ENCODE measurements at regions not wholly inside any gene's neighbourhood (a gene's known extent, or its start where the extent isn't known, plus 50 kb on each side); places are given as distances from the start of the nearest gene placed in this dataset.
"Not testable (repeated sequence)": the region's sequence is repeated elsewhere in the genome, so short reads cannot be mapped to it uniquely, and the experiment has no call there.

GRCh38 chr10:46749470-46749869, 161.8 kb upstream of the PTPN20 start:
- H3K27me3 ChIP-seq (ENCODE audit: control insufficient read depth in 2 of 2, insufficient read depth in 2 of 2, low read length in 2 of 2); H3K9ac ChIP-seq (ENCODE audit: insufficient read depth in 1 of 2, low read depth in 2 of 2, low read length in 2 of 2); H3K79me2 ChIP-seq (ENCODE audit: control insufficient read depth, insufficient read depth, low read length); FAIRE-seq; H3K36me3 ChIP-seq (ENCODE audit: control insufficient read depth, insufficient read depth, low read length); H3K9me1 ChIP-seq (ENCODE audit: control insufficient read depth, insufficient read depth, low read length); POLR2A ChIA-PET; intact Hi-C loops (cut with micrococcal nuclease); BruUV-seq (replicated peaks); H2AFZ ChIP-seq (ENCODE audit: low read depth, low read length); H4K20me1 ChIP-seq (replicated peaks; ENCODE audit: control insufficient read depth, insufficient read depth, low read length); ATAC-seq; CTCF ChIA-PET (ENCODE audit: low intra/inter-chr PET ratio); H3K9me3 ChIP-seq (replicated peaks; ENCODE audit: control insufficient read depth, insufficient read depth, low read depth, low read length); H3K4me3 ChIP-seq; H3K4me2 ChIP-seq (ENCODE audit: insufficient read depth, low read length); DNase-seq (ENCODE audit: extremely low read depth in 1 of 4, low spot score in 3 of 4); H3K27ac ChIP-seq (ENCODE audit: extremely low read depth, low read depth, low read length); H3K4me1 ChIP-seq (replicated peaks in 1 of 2; ENCODE audit: control insufficient read depth in 2 of 2, insufficient read depth in 2 of 2, low read length in 2 of 2): not testable (repeated sequence)
- 0 out of 2 replicates have a peak, but pooled peaks have one; percentile 11 for TF ChIP-seq ZNF316 (IDR thresholded peaks at IDR 0.05)
- 10% methylated on average over 1 of the region's 2 CpGs for WGBS (ENCODE audit: insufficient coverage, low coverage, missing lambda C conversion rate)
- in situ Hi-C loops (cut with MboI) = loop anchor here (5.0 kb wide), 1 partner anchor 843 kb away; no protein-coding TSS in a partner anchor

GRCh38 chr10:46753763-46754162, 157.5 kb upstream of the PTPN20 start:
- WGBS (ENCODE audit: insufficient coverage, low coverage, missing lambda C conversion rate) = 0% methylated on average over 4 of the region's 5 CpGs
- not testable (repeated sequence) for FAIRE-seq

GRCh38 chr10:46761471-46761870, 149.8 kb upstream of the PTPN20 start:
- BruUV-seq (replicated peaks); DNase-seq (ENCODE audit: extremely low read depth in 1 of 4, low spot score in 3 of 4); intact Hi-C loops (cut with micrococcal nuclease); H3K36me3 ChIP-seq (ENCODE audit: control insufficient read depth, insufficient read depth, low read length); H3K4me3 ChIP-seq; H3K27ac ChIP-seq (ENCODE audit: extremely low read depth, low read depth, low read length); CTCF ChIA-PET (ENCODE audit: low intra/inter-chr PET ratio); H3K79me2 ChIP-seq (ENCODE audit: control insufficient read depth, insufficient read depth, low read length); H3K4me2 ChIP-seq (ENCODE audit: insufficient read depth, low read length); H3K9me3 ChIP-seq (replicated peaks; ENCODE audit: control insufficient read depth, insufficient read depth, low read depth, low read length); H3K4me1 ChIP-seq (replicated peaks in 1 of 2; ENCODE audit: control insufficient read depth in 2 of 2, insufficient read depth in 2 of 2, low read length in 2 of 2); H3K9me1 ChIP-seq (ENCODE audit: control insufficient read depth, insufficient read depth, low read length); H4K20me1 ChIP-seq (replicated peaks; ENCODE audit: control insufficient read depth, insufficient read depth, low read length); in situ Hi-C loops (cut with MboI); FAIRE-seq; H2AFZ ChIP-seq (ENCODE audit: low read depth, low read length); H3K9ac ChIP-seq (ENCODE audit: insufficient read depth in 1 of 2, low read depth in 2 of 2, low read length in 2 of 2); H3K27me3 ChIP-seq (ENCODE audit: control insufficient read depth in 2 of 2, insufficient read depth in 2 of 2, low read length in 2 of 2); ATAC-seq; POLR2A ChIA-PET: not testable (repeated sequence)

More at GRCh38 chr10:46753763-46754162, 157.5 kb upstream of the PTPN20 start:
- H3K4me2 ChIP-seq (ENCODE audit: insufficient read depth, low read length); H3K9me3 ChIP-seq (replicated peaks; ENCODE audit: control insufficient read depth, insufficient read depth, low read depth, low read length); H3K36me3 ChIP-seq (ENCODE audit: control insufficient read depth, insufficient read depth, low read length); H3K4me3 ChIP-seq; BruUV-seq (replicated peaks); H3K27ac ChIP-seq (ENCODE audit: extremely low read depth, low read depth, low read length); in situ Hi-C loops (cut with MboI); H3K79me2 ChIP-seq (ENCODE audit: control insufficient read depth, insufficient read depth, low read length); H2AFZ ChIP-seq (ENCODE audit: low read depth, low read length); CTCF ChIA-PET (ENCODE audit: low intra/inter-chr PET ratio); H4K20me1 ChIP-seq (replicated peaks; ENCODE audit: control insufficient read depth, insufficient read depth, low read length); POLR2A ChIA-PET; H3K27me3 ChIP-seq (ENCODE audit: control insufficient read depth in 2 of 2, insufficient read depth in 2 of 2, low read length in 2 of 2); DNase-seq (ENCODE audit: extremely low read depth in 1 of 4, low spot score in 3 of 4); H3K9me1 ChIP-seq (ENCODE audit: control insufficient read depth, insufficient read depth, low read length); intact Hi-C loops (cut with micrococcal nuclease); H3K4me1 ChIP-seq (replicated peaks in 1 of 2; ENCODE audit: control insufficient read depth in 2 of 2, insufficient read depth in 2 of 2, low read length in 2 of 2); H3K9ac ChIP-seq (ENCODE audit: insufficient read depth in 1 of 2, low read depth in 2 of 2, low read length in 2 of 2): not testable (repeated sequence)
- peak; percentile 40 for ATAC-seq

GRCh38 chr10:46768515-46769291, 142.5 kb upstream of the PTPN20 start:
- 2% methylated on average over 4 of the region's 8 CpGs for whole genome bisulfite sequencing (ENCODE audit: insufficient coverage, low coverage, missing lambda C conversion rate)
- H3K36me3 ChIP-seq (ENCODE audit: control insufficient read depth, insufficient read depth, low read length); ATAC-seq; H3K4me2 ChIP-seq (ENCODE audit: insufficient read depth, low read length); H3K79me2 ChIP-seq (ENCODE audit: control insufficient read depth, insufficient read depth, low read length); FAIRE-seq; DNase-seq (ENCODE audit: extremely low read depth in 1 of 4, low spot score in 3 of 4); H3K4me3 ChIP-seq; H4K20me1 ChIP-seq (replicated peaks; ENCODE audit: control insufficient read depth, insufficient read depth, low read length); H3K27me3 ChIP-seq (ENCODE audit: control insufficient read depth in 2 of 2, insufficient read depth in 2 of 2, low read length in 2 of 2); H2AFZ ChIP-seq (ENCODE audit: low read depth, low read length); H3K9ac ChIP-seq (ENCODE audit: insufficient read depth in 1 of 2, low read depth in 2 of 2, low read length in 2 of 2); H3K9me3 ChIP-seq (replicated peaks; ENCODE audit: control insufficient read depth, insufficient read depth, low read depth, low read length); H3K4me1 ChIP-seq (replicated peaks in 1 of 2; ENCODE audit: control insufficient read depth in 2 of 2, insufficient read depth in 2 of 2, low read length in 2 of 2); BruUV-seq (replicated peaks); intact Hi-C loops (cut with micrococcal nuclease); in situ Hi-C loops (cut with MboI); CTCF ChIA-PET (ENCODE audit: low intra/inter-chr PET ratio); H3K27ac ChIP-seq (ENCODE audit: extremely low read depth, low read depth, low read length); H3K9me1 ChIP-seq (ENCODE audit: control insufficient read depth, insufficient read depth, low read length); POLR2A ChIA-PET: not testable (repeated sequence)
